Stromal cell of bone marrow (primary cell): ENCODE measurements at regions not wholly inside any gene's neighbourhood (a gene's known extent, or its start where the extent isn't known, plus 50 kb on each side); places are given as distances from the start of the nearest gene placed in this dataset.

Experiments
- DNase-seq: peaks from one replicate; pipeline ENCODE4 v3.0.0-alpha.2; 2012; ENCODE audit warnings: low read depth

DNA sequence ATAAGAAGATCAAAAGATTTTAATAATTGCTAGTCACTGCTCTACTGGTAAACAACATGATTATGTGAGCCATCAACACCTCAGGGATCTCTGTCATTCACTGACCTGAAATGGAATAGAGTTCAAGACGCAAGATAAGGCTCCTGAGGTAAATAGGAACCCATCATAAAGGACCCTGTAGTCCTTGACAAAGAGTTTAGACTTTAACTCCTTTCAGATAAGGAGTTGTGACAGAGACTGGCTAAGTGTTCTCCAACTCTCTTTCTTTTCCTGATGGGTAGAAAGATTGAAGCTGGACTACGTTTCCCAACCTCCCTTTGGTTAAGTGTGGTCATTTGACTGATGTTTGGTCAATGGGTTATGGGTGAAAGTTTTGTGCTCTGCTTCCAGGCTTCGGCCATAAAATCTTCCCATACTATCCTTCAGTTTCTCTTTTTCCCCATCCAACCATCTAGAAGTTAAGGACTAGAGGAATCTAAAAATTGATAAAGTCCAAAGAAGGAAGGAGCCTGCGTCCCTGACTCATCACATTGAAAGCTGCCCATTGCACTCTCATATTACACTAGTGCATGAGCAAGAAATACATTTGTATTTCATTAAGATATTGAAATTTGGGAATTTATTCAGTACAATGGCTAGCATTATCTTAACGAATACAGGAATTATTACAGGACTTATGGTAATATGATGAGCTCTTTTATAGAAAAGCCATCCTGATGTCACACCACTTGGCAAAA is 293.7 kb upstream of the ACVR2A start:
- DNase-seq: no peak

DNA sequence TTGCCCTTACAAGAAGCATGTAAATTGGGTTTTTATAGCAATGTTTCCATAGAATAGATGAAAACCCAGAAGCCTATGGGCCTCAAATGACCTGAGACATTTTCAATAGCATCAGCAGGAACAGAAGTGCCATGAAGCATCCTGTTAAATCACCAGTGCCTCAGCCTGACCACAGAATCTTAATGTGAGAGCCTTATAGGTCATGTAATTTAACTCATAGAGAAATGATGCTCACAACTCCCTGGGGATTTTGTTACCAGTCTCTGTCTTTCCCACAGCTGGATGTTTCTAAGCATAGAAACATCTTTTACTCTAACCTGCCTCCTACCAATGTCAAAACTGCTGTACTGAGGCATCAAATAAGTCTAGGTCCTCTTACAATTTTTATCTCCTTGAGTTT is 295.8 kb upstream of the ACVR2A start:
- no peak for DNase-seq

DNA sequence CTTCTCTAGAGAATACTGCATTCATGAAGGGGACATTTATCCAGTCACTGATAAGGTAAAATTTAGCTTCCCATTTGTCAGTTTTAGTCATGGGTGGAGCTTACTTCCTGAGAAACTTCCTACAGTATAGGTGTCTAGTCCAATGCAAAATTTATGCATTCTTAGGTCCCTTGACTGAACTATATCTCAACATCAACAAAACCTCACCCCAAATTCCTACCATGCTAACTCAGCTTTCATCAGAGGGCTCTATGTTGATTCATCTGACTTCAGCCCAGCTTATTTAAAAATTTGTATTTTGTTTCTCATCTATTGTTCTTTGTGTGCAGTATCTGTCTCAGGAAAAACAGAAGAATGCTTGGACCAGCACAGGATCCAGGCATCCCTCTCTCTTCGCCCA is 296.4 kb upstream of the ACVR2A start:
- DNase-seq: no peak

DNA sequence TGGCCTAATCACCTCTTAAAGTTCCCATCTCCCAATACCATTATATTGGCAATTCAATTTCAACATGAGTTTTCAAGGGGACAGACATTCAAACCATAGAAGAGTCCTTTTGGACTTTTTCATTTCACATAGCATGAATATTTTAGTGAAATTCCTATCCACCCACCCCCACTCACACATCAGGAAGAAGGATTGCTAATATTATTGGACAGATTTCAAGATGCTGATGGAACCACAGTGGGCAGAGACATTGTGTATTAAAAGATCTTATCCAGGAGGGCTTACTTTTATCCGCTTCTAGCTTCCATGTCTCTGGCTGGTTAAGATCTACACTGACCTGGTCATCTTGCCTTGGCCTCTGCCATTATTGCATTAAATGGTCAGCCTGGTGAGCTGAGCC is 297.4 kb upstream of the ACVR2A start:
- DNase-seq: no peak

DNA sequence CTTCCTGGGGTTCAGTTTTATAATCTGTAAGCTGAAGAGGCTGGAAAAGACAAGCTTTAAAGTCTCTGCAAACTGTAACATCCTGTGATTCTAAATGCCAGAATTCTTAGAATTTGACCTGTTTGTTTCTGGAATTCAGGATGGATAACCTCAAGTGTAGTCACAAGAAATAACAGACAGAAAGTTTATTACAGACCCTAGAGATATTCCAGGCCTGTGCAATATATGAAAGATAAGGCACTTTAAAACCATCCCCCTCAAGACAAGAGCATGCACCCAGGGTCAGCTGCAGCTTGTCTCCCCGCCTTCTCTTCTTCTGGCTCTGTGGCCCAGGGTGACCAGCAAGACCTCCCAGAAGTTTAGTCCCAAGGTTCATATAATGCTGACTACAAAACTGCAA is 298.7 kb upstream of the ACVR2A start:
- DNase-seq: no peak

DNA sequence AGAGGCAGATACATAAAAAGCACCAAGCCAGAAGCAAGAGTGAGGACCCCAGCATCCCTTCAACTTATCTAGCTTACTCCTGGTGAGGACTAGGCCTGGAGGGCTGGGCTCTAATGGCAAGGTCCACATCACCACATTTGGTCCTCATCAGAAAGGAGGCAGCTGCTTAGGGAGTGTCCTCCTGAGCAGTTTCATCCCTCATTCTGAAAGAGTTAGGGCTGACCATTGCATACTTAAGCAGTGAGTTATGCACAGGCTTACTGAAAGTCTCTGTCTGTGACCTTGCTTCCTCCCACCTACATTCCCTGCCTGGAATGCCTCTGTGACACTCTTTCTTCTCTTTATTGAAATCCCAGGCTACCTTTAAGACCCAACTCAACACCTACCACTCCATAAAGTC is 301.8 kb upstream of the ACVR2A start:
- DNase-seq: no peak

DNA sequence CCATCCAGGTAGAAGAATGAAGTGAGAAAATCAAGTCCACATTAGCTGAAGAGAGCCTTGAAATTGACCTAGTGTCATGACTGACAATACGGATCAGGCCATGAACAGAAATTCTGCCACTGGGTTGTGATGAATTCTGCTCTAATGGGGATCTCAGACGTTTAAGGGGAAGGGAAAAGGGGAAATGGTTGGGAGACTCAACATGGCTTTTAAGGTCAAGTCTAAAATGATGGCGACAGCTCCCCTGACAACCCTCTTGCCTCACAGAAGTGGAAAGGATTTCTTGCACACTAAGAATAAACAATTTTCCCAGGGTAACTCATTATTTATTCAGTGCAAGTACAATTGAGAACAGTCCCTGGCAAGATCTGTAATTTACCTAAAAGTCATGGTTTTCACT is 302.5 kb upstream of the ACVR2A start:
- no peak for DNase-seq

DNA sequence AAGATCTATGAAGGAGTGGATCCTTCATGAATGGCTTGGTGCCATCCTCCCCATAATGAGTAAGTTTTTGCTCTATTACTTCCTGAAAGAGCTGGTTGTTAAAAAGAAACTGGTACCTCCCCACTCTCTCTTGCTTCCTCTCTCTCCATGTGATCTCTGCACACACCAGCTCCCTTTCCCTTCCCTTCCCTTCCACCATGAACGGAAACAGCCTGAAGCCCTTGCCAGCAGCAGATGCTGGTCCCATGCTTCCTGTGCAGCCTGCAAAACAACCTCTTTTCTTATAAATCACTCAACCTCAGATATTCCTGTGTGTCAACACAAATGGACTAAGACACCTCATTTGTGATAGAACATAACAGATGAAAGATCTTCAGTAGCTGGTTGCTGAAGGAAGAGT is 303.5 kb upstream of the ACVR2A start:
- no peak for DNase-seq

DNA sequence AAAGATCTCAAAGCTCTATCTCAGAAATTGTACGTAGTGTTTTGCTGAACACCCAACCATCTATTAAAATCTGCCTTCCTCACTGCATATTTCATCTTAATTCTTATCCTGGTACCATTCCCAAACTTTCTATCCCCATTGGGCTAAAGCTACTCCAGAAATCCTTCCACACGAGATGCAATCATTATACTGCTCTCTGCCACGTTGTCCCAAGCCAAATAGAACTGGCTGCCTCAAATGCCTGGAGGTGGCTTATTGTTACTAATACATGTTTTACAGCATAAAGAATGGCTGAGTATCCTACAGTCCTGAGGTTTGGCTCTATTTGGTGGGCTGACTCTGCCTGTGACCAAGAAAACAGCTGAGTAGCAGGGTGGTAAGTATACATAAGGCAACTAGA is 306.0 kb upstream of the ACVR2A start:
- DNase-seq: no peak

DNA sequence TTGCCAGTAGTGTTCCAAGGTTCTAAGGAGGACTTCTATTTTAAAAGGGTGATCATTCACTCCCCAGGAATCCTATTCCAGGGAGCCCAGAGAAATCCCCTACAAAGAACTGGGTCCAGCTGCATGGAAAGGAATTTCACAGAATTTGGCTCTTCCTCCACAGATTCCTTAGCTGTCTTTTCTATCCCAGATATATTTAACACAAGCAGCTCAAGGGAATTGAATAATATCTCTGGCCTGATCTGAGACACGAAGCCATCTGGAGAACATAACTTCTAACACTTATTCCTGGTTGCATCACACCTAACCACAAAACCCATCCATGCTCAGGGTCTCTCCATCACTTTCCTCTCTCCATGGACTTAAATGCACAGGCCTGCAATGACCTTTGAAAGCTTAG is 306.7 kb upstream of the ACVR2A start:
- DNase-seq: peak; percentile 51

DNA sequence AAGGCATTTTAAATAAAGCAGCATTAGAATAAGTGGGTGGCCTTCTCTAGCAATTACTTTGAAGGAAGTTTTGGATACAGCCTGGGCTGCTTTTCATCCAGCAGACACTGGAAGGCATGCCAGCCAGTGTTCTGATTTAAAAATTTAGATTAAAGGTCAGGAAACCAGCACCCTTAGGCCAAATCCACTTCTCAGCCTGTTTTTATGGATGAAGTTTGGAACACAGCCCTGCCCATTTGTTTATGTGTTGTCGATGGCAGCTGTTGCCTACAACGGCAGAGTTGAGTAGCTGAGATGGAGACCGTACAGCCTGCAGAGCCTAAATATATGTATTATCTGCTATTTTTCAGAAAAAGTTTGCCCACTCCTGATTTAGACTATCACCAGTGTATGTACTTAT is 313.6 kb upstream of the ACVR2A start:
- DNase-seq: no peak

DNA sequence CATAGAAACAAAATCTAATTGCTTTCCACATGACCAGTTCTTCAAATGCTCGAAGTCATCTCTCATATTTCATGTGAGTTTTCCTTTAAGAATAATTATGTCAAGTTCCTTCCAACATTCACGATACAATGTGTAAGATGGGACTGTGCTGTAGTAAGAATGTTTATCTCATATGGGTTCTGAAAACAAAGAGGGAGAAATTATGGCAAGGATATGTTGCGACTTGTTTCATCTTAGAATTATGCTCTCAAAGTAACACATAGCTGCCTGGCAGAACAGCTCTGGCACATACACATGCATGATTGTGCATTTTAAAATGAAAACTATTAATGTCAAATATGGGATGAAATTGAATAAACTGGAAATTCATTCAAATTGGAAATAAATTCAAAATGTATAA is 314.8 kb upstream of the ACVR2A start:
- DNase-seq: no peak

DNA sequence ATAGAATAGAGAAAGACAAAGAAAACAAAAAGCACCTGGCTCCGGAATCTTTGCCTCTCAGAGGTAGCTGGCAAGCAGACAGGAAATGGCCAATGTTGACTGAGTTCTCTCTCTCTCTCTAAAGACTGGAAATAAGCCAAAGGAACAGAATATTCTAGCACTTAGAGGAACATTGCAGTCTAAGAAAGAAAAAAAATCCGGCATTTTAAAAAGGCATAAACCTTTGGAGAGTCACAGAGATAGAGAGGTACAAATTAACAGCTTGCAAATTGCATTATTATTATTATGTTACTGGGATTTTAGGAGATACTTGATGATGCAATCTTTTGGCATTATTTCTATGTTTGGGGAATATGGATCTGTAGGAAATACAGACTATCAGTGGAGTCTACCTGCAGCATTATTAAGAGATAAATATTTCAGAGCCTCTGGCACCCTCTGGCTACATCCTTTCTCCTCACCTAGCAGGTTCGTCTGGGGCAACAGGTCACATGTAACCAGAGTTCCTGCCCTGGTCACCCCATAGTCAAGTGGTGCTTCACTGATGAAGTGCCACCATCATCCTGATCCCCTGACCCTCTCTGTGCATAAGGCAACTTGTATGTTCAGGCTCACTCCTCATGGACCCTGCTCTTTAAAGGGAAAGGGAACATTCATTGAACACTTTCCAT is 318.9 kb upstream of the ACVR2A start:
- DNase-seq: no peak

DNA sequence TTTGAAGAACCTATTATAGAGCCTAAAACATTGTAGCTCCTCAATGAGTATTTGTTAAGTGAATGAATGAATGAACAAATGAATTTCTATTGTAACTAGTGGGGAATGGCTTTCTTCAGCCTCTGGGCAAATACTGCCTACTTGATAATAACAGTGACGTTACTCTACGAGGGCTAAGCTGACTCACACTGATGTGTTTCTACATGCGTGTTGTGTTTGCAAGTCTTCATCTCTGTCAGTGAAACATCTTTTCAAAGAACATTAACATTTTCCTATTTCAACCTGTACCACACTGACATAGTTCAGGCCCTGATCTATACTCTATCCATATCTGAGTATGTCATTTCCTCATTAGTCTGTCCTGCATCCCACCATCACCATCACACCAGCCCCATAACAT is 319.9 kb upstream of the ACVR2A start:
- no peak for DNase-seq

DNA sequence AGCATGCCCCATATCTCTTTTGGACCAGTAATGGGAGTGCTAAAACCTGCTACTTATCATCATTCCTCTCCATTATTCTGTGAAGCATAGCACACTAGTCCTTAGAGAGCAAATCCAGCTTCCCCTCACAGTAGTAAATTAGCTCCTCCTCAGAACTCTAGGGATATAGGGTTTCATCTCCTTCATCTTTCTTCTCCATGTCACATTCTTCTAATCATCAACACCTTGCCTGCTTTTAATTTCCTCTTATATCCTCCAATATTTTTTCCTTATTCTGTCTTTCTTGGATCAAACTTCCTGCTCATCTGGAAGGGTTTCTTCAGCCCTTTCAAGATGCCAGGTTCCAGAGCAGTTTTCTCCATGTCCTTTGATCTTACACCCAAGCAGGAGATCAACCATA is 321.4 kb upstream of the ACVR2A start:
- DNase-seq: no peak

DNA sequence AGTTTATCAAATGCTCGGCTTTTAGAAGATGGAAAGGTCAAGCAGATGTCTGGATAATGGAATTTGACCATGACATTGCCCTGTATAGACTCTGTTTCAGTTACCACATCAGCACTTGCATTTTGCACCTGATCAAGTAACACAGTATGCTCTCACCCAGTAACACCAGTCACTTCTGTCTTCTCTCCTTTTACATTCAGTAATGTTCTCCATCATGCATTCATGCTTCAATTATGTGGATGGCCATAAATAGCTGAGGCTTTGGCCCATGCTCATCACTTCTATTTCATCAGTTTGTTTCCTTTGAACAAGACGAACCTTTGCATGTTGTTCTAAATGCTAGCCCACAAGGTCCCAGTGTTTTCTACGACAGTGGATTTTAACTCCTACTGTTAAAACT is 322.9 kb upstream of the ACVR2A start:
- DNase-seq: no peak

DNA sequence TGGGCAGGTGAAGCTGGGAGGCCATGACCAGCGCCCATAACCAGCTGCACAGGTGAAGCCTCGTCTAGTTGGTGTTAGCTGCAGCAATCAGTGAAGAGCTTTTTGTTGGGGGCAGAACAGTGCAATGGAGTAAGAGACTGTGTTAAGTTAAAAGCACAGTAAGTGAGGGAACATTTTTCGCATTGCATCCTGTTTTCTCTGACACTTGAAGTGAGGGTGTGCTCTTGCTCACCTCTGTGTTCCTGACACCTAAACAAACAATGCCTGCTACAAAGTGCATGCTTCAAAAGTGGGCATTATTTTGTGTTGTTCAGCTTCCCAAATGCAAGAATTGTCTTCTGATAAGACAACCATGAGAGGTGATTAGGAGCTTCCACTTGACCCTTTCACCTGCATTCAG is 324.0 kb upstream of the ACVR2A start:
- no peak for DNase-seq

DNA sequence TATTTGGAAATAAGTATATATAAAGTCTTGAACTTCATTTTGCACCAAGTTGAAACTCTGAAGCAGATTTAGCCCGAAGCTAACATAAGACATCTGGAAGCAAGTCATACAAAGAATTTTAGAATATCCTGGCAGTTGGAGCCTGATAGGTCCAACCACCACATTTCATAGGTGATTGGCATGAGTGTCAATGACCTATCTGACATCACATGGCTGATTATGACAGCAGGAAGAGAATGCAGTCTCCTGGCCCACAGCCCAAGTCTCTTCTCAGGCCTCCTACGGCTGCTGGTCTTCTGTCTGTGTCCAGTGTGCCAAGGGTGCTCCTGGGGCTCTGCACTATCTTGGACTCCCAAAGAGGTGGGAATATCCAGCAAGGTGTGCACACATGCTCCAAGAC is 325.7 kb upstream of the ACVR2A start:
- DNase-seq: no peak

DNA sequence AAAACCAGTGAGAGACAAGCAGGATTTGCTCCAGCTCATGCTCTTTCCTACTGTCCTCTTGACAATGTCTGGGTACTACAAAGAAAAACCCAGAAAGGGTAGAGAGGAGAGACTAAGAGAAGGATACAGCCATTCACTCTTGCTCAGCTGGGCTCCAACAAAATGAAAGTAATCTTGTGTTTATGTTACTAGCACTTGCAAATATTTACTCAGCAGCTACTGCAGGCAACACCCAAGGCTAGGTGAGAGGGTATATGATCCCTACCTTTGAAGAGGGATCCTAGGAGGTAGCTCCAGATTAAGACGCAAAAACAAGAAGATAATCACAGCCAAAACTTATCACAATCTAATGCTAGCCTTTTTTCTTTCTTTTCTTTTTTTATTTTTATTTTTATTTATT is 329.6 kb upstream of the ACVR2A start:
- no peak for DNase-seq

DNA sequence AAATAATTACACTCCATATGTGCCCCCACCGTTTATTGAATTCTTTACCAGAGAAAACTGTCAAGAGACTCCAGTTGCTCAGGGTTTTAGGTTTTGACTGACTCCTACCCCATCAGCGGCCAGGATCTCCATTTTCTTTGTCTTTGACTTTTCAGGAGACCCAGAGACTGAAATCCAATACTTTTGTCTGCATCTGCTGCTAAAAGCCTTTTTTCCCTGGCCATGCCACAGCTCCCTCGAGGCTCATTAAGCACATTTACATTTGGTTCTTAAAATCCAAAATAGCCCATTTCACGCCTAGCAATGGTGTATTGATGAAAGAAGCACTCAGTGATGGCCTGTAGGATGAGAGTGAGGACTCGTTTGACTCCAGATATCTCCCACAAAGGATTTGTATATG is 332.6 kb upstream of the ACVR2A start:
- DNase-seq: no peak

DNA sequence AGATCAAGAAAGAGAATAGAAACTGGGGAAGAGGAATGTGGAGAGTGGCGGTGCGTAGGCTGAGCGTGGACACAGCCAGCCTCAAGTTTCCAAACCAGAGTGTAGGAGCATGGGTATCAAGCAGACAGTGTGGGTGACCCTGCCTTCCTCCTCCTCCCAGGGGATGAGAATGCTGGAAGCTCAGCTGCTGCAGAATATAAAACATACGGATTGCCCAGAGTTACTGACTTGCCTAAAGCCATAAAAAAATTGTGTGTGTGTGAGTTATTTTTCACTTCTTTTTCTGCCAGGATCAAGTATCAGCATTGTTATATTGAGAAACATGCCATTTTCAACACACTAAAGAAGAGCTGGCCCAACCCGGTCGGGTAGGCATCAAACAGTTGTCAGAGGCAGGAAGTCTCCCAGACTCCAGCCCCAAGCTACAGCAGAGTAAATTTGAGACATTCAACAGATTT is 333.3 kb upstream of the ACVR2A start:
- peak; percentile 69 for DNase-seq

DNA sequence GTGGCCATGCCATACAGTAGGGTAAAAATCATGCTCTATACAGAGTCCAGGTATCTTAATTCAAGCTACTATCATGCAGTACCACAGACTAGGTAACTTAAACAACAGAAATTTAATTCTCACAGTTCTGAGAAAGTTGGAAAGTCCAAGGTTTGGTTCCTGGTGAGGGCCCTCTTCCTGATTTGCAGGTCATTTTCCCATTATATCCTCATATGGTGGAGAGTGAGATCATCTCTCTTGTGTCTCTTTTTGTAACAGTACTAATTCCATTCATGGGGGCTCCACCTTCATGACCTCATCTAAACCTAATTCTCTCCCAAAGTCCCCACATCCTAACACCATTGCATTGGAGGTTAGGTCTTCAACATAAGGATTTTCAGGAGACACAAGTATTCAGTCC is 335.0 kb upstream of the ACVR2A start:
- DNase-seq: no peak

DNA sequence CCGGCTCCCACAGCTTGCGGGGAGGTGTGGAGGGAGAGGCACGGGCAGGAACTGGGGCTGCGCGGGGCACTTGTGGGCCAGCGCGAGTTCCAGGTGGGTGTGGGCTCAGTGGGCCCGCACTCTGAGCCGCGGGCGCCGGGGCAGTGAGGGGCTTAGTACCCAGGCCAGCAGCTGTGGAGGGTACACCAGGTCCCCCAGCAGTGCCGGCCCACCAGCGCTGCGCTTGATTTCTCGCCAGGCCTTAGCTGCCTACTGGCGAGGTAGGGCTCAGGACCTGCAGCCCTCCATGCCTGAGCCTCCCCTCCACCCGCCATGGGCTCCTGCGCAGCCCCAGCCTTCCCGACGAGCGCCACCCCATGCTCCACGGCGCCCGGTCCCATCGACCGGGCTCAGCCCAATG is 337.9 kb upstream of the ACVR2A start:
- DNase-seq: no peak

DNA sequence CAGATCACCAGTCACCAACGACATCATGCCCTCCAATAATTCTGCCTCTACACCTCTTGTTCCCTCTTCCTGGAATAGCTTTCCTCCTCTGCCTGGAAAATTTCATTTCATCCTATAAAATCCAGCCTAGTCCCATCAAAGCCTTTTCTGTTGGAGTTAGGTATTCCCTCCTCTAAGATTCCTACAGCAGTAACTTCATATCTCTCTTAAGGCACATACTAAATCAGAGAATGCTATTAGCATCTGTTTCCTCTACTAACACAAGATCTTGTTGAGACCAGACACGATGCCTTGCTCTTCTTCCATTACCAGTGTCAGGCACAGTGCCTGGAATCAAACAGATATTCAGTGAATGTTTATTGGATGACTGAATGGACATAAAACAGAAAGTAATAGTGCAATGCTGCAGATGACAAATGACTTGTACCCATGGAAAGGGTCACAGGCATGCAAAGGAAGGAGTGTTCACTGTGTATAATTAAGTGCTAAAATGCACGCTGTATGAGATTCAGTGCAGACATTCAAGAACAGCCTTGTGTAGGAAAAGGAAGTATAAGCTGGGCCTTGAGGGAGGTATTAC is 342.0 kb upstream of the ACVR2A start:
- DNase-seq: no peak
